Activated CD4-positive, alpha-beta T cell treated with anti-CD3 and anti-CD28 coated beads, Interleukin-2, Interleukin-6, amounts not matched to agents 100 ng/mL and 50 ng/mL, durations not matched to agents 16 hours and 8 hours (primary cell): ENCODE measurements at regions not wholly inside any gene's neighbourhood (a gene's known extent, or its start where the extent isn't known, plus 50 kb on each side); places are given as distances from the start of the nearest gene placed in this dataset.
A peak's percentile ranks its signal among the peaks of the same experiment; 100 is the strongest.

ENCODE experiments used
- DNase-seq: peaks from one replicate; pipeline ENCODE4 v3.0.0-alpha.2; 2020

DNA sequence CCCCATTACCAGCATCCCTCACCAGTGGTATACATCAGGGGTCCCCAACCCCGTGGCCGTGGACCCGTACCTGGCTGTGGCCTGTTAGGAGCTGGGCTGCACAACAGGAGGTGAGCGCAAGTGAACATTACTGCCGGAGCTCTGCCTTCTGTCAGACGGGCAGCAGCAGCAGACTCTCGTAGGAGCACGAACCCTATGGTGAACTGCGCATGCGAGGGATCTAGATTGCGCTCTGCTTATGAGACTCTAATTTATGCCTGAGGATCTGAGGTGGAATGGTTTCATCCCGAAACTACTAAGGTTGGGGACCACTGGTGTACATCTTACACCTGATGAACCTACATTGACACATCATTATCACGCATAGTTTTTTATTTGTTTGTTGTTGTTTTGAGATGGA lies 52.8 kb upstream of the DHX15 start:
- no peak for DNase-seq

DNA sequence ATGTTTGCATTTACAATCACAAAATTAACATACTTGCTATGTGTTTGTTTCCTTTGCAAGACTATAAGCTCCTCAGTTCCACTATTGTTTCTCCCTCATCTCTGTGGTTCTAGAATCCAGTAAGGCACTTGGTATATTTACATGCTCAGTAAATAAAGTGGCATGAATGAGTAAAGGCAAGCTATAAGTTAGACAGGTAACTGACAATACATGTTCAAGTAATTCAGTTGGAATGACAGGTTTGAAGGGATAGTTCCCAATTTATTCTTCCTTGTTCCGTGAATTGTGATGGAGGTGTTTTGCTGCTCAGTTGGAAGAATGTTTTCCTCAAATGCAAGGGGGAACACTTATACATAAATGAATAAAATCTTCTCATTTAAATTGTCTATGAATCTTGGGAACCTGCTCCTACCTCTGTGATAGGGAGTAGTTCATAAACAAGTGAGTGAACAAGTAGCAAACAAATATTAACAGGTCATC lies 54.1 kb upstream of the DHX15 start:
- no peak for DNase-seq

DNA sequence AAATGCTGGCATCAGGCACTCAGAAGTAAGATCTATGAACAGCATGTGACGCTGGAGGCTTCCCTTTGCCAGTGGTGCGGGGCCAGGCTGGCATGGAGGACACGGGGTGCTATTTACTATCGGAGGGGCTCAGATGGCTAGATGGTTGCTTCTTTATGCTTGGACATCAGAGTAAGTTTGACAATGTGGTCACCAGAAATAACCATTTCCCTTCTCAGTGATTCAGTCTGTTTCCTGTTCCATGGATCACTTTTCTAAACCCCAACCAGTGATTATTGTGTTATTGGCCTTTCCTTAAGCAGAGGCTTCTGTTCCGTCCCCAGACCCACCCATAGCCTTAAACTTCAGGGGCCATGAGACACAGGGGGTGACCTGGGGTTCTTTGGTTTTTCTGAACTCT lies 55.4 kb upstream of the DHX15 start:
- no peak for DNase-seq

DNA sequence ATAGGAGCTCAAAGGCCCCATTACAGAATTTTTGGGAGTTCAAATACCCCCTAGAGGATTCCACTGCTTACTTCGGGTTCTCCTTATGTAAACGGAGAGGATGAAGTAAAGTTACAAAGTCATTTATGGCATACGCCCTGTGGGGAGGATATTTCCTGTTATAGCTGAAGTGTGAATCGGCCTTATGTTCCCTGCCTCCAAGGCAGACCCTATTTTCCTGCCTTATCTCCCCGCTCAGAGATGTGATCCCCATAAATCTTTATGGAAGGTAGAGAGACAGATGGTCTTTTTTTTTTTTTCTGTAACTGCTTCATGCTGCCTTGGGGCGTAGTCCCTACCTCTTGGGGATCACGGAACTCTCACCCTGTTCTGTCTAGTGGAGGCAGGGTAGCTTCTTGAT lies 56.0 kb upstream of the DHX15 start:
- DNase-seq = no peak

DNA sequence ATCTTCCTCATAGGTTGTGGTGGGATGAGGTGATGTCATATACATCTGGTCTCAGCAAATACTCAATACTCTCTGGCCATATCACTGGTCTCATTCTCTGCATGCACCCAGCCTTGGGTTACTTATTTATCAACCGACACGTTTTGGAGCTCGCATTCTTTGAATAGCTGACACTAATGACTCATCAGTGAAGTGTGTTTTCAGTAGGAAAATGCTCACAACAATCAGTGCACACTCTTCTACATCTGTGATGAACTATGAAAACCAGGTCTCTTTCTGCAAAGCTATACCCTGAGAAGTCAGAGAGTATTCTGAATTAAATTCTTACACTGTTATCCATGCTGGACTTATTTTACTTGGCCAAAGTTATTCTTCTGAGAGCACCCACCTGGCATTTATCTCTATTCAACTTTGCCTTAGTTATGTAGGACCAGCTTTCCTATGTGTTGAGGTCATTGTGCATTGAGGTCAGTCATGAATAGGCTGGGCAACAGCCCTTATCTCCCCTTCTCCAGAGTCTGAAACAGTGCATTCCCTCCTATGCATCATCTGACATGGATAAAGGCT lies 58.7 kb upstream of the DHX15 start:
- DNase-seq = peak; percentile 2

DNA sequence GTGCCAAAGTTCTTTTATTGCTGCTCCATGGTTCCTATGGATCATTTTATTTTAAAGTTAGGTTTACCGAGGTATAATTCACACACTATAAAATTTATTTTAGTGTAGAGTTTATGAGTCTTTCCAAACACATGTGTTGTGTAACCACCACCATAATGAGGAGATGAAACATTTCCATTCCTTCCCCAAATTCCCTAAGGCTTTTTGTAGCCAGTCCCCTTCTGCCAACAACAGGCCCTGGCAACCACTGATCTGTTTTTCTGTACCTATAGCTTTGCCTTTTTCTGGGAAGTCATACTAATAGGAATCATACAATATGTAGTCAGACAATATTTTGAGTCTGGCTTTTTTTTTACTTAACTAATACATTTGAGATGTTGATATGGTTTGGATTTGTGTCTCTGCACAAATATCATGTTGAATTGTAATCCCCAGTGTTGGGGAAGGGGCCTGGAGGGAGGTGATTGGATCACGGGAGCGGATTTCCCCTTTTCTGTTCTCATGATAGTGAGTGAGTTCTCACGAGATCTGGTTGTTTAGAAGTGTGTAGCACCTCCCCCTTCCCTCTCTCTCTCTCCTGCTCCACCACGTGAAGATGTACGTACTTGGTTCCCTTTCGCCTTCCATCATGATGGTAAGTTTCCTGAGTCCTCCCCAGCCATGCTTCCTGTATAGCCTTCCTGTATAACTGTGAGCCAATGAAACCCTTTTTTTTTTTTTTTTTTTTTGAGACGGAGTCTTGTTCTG lies 59.6 kb upstream of the DHX15 start:
- no peak for DNase-seq

DNA sequence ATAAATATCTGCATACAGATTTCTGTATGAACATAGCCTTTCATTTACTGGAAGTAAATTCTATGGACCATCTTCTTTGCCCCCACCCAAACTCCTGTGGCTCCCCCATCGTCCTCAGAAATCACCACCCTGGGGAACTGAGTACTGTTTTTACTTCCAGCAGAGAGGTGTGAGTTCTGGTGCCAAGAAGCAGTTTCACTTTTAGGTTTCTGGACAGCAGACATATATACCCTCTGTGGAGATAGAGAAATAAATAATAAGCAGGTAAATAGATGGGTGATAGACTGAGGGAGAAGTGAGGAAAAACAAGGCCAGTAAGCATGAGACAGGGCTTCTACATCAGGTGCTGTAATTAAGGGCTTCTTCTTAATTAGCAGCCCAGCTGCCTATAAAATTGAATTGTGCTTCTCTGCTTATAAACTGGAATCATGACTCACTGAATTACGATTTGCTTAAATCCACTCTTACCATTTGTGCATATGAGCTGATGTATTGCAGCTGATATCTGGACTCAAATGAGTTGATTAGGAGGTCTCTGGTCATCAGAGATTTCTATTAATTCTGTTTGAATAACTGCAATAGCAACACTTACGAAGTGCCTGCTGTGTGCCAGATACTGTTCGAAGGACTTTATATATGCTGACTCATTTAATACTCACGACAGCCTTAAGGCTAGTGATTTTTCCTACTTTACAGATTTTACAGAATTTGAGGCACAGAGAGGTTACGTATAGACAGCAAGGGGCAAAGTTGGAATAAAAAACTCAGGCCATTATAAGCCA lies 60.8 kb upstream of the DHX15 start:
- DNase-seq = no peak

DNA sequence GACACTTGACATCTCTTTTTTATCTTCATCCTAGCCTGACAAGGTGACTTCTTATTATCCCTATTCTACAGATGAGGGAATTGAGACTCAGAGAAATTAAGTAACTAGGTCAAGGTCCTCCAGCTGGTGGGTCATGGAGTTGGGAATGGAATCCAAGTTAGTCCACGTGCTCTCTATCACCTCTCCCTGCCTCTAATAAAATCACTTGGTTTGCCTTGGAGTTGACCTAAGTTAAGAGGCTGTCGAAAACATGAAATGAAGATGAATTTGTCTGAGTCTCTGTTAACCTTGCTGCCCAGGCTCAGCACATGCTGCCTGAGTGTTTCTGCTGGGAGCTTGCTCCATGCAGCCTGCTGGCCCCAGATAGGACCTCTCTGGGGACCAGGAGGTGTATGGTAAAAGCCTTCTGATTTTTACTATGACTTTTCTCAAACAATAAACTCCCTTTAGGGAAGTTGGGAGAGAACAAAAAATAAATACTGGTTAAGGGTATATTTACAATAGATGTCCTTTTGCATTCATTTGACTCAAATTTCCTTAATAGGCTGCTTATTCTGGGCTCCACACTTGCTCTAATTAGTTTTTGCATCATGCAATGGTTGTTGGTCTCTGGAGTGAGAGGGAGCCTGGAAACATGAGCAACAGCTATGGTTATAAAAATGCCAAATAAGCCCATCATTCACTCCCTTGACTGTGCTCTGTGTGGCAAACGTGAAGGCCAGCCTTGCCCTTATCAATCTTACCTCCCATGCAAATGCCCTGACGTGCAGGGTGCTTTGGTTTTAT lies 61.6 kb upstream of the DHX15 start:
- DNase-seq = no peak

DNA sequence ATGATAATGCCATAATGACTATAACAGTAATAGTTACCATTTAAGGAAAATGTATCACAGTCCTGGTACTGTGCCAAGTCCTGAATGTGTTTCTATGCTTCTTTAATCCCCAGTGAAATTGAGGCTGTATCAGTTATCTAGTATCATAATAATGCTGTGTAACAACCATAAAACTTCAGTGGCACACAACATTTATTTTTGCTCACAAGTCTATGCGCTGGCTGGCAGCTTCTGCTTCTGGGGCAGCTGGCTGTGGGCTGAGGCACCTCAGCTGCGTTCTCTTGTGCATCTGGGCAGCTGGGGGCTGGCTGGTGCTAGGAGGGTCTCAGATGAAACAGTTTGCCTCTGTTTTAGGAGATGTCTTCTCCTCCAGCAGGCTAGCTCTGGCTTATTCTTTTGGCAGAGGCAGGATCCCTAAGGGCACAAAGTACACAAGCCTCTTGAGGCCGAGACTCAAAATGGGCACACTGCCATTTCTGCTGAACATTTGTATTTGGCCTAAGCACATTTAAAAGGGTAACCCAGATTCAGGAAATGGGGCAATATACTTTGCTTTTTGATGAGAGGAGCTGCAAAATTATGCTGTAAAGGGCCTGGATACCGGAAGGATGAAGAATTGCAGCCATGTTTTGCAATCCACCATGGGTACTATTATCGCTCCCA lies 62.6 kb upstream of the DHX15 start:
- DNase-seq = no peak

DNA sequence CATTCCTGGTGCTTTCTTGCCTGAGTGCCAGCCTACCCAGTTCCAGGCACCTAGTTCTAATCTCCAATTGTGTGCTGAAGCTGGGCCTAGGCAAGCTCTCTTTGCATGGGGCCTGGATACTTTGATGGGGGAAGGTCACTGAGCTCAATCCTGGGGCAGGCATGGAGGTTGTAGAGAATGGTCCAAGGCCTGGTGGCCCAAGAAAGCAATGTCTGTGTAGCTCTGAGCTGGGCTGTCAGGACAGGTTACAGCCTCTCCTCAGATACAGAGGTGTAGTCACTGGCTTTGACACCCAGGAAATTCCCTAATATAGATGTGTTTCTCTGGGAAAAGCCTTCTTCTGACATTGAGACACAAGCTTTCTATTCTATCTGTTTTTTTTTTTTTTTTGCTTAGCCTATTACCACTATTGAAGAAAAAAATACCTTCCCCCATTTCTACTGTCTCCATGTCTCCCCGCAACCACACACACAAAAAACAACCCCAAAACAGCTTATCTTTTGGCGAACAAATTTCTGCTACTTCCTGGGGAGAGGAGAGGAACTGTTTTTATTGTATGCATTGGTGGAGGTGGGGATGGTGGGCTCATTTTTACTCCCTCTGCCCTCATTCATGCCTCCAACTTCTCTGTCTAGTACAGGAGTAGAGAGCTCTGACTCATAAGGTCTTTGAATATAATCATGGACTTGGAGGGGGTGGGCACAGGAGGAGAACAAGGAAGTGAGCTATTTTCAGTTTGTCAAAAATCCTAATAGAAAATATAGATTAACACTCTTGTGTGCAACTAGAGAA lies 66.7 kb upstream of the DHX15 start:
- DNase-seq = no peak

DNA sequence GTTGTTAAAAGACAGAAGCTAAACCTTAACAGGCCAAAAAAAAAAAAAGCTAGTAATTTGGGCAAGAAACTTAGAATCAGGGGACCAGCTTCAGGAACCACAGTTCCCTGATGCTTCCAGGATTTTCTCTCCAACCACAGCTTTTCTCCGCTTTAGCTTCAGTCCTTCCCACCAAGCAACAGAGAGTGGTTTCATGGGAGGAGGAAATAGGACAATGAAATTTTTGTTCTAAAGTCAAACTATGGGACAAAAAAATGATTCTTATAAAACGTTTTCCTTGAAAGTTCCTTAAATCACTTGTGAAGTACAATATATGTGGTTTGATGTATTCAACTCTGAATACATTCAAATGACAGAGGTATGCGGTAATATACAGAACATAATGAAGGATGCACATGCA lies 71.0 kb upstream of the DHX15 start:
- DNase-seq = no peak

DNA sequence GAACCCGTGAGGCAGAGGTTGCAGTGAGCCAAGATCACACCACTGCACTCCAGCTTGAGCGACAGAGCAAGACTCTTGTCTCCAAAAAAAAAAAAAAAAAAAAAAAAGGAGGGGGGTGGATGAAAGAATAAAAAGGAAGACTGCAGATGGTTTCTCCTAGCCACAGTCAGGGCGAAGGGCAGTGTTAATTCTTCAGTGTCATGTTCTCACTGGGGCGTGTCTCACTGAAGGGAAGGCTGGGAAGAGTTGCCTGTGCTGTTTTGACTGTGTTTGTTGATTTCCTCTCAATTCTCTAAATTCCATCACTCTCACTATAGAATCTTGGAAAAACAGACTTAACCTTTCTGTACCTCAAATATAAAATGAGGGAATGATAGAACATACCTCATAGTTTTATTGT lies 71.6 kb upstream of the DHX15 start:
- DNase-seq = no peak

DNA sequence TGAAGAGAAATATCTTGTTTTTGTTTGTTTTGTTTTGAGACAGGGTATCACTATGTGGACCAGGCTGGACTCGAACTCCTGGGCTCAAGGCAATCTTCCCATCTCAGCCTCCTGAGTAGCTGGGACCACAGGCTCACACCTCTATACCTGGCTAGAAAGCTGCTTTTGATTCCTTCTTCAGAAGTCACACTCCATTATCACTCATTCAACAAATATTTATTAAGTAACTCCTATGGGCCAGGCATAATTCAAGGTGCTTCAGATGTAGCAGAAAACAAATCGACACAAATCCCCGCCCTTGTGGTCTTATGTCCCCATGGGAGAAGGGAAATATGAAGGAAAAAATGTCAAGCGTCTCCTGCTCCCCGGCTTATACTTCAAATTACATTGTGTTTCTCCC lies 72.6 kb upstream of the DHX15 start:
- DNase-seq = no peak

DNA sequence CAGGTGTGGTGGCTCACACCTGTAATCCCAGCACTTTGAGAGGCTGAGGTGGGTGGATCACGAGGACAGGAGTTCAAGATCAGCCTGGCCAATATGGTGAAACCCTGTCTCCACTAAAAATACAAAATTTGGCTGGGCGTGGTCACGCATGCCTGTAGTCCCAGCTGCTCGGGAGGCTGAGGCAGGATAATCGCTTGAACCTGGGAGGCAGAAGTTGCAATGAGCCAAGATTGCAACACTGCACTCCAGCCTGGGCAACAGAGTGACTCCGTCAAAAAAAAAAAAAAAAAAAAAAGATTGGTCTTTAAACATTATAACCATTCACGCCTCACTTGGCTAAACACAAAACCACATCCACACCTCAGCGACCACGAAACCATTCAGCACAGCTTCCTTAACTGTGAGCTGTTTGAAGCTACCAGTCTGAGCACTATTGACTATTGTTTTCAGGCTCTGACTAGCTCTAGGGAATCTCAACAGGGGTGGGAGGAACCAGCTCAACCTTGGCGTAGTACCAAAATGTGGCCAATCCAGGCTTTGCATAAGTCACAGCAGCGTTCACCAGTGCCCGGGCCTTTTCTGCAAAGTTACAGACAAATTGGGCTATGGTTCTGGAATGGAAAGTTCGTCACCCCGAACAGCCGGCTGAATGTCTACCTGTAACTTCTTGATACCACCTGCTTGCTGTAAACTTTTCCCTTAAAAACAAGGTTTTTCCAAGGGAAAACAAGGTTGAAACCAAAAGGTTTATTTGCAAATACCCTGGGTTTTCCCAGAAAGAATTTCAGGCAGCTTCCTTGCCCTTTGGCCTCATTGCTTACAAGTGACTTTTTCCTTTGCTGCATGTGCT lies 73.6 kb upstream of the DHX15 start:
- DNase-seq = peak; percentile 22

DNA sequence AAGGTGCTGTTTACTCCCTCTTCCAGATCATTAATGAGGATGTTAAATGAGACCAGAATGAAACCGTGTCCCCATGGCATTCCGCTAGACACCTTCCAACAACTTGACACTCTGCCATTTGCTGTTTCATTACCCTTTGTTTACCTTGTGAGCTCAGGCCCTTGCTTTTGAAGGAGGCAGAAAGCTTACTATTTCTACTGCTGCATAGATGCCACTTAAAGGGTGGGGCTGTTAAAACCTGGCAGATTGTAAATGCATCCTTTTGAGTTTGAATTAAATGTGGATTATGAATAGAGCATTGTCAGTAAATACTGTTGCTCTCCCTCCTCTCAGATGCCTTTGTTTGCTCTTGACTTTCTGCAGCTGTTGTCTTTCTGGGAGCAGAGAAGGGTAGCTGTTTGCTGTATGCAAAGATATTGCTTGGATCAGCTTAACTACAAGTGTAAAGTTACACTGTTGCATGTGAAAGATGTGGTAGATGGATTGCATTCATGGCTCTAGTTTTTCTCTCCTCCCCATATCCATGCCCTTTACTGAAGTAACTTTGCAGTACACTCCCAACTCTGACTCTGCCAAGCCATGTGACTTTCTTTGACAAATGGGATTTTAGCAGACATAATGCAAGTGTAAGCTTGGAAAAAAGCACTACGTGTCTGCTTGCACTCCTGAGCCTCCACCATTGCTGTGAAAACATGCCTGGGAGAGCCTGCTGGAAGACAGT lies 75.0 kb upstream of the DHX15 start:
- DNase-seq = no peak

DNA sequence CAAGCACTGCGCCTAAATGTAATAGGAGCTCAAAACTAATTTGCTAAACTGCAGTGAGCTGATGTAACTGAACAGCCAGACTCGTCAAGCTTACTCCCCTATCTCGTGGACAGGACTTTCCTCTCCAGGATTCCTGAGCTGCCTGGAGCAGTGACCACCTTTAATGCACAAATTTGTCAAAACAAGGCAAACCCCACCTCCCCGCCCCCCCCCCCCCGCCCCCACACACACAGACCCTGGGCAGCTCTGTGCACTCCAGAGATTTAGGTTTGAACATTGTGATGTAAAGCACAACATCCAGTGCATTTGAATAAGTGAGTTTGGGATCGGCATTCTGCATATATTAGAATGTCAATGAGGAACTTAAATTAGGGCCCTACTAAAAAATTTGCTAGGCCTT lies 77.7 kb upstream of the DHX15 start:
- DNase-seq = no peak

DNA sequence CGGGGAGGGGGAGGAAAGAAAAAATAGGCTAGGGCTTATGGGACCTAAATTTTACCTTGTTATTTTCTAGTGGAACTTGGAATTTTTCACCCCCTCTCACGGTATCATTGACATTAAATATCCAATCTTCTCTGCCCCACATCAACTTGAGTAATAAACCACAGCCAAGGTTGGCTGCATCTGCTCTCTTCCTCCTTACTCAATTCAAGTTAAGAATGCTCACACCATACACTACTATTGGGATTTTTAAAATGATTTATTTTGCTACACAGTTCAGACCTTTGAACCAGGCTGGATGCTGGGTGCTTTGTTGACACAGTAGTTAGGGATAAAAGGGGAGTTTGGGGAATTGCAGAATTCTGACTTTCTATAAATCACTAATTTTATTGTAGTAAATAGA lies 78.2 kb upstream of the DHX15 start:
- no peak for DNase-seq

DNA sequence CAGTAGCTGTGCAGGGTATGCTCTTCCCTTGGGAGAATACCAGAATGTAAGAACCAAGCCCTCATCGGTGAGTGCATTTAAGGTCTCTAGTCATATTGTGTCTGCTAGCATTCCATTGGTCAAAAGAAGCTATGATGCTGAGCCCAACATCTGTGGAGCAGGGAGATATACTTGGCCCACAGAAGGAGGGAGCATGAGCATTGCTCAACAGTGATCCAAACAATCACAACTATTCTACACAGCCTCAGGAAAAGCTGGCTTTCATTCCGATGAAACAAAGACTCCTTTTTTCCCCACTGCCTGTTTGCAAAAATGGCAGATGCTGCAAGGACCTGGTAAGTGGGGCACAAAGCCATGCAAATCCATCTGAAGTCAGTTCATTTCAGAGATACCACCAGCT lies 80.6 kb upstream of the DHX15 start:
- DNase-seq = no peak

DNA sequence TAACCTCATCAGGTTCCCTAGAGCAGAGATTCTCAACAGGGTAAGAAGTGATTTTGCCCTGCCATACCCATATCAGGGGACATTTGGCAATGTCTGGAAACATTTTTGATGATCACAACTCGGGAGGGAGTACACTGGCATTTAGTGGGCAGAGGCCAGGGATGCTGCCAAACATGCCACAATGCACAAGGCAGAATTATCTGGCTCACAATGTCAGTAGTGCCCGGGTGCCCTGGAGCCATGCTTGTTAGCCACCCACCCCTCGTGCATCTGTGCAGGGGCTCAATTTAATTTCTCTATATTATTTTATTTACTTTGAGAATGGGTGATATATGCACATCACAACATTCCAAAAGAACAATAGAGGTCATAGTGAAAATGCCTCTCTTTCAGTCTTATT lies 82.0 kb upstream of the DHX15 start:
- DNase-seq = no peak

DNA sequence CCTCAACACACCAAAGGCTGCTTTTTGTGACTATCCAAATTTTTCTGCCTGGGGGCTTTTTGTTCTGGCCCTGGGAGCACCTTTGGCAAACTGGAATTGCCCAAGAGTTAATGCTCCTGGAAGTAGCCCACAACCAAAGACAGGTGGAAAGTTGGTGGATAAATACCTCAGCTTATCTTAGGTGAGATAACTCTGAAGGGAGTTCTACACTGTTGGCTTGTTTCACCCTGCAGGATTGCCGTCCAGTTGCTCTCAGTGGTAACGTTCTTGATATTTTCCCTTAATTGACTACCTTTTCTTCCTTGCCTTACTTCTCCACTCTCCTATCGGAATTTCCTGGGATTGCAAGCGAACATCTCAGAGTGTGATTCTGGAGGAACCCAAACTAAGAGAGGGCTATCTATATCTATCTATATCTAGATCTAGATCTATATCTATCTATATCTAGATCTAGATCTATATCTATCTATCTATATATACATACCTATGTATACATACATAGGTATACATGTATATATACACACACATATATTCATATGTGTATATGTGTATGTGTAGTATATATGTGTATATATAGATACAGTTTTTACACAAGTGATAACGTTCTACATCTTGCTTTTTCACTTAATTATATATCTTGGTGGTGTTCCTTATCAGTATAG lies 82.6 kb upstream of the DHX15 start:
- no peak for DNase-seq
